ENCODE measurements at regions not wholly inside any gene's neighbourhood (a gene's known extent, or its start where the extent isn't known, plus 50 kb on each side); places are given as distances from the start of the nearest gene placed in this dataset.

DNA sequence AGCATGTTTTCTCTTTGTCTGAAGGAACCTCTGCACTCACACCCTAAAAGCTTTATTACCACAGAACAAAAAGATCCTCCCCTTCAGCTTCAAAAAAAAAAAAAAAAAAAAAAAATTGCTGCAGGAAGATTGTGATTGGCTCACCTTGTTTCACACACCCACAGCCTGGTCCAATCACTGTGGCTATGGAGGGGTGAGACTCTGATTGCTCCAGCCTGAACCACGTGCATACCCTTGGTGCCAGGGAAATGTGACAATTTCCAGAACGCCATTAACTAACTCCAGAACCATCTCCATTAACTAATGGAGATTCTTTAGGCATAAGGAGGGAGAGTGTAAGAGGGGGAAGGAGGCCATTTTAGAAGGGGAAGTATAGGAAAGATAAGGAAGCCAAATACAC, 106.5 kb upstream of the CRBN start:
- TF ChIP-seq, protein P1, sequence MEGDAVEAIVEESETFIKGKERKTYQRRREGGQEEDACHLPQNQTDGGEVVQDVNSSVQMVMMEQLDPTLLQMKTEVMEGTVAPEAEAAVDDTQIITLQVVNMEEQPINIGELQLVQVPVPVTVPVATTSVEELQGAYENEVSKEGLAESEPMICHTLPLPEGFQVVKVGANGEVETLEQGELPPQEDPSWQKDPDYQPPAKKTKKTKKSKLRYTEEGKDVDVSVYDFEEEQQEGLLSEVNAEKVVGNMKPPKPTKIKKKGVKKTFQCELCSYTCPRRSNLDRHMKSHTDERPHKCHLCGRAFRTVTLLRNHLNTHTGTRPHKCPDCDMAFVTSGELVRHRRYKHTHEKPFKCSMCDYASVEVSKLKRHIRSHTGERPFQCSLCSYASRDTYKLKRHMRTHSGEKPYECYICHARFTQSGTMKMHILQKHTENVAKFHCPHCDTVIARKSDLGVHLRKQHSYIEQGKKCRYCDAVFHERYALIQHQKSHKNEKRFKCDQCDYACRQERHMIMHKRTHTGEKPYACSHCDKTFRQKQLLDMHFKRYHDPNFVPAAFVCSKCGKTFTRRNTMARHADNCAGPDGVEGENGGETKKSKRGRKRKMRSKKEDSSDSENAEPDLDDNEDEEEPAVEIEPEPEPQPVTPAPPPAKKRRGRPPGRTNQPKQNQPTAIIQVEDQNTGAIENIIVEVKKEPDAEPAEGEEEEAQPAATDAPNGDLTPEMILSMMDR (IDR thresholded peaks at IDR 0.05; ENCODE audit: low read length, missing control alignments) = no peak
- H3K4me3 ChIP-seq (replicated peaks; ENCODE audit: low read depth, low read length) = no peak overlapping the region
- no peak for DNase-seq (ENCODE audit: low read depth)

DNA sequence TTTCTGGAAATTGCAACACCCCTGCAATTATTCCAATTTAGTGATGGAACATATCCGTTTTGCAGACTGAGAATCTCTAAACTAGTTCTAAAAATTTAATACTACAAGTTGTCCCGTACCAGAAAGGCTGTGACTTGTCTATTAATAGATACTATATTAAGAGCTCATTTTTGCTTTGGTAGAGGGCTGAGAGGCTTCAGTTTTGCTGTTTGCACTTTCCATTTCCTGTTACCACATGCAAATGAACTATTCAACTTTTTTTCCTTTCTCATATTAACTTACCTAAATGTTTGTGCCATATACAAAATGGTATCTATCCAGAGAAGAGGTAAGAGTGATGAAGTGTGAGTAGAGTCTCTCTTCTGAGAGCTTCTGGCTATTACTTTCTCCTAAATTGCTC, 101.5 kb upstream of the CRBN start:
- DNase-seq (ENCODE audit: low read depth) = no peak
- no peak overlapping the region for H3K4me3 ChIP-seq (replicated peaks; ENCODE audit: low read depth, low read length)
- TF ChIP-seq, protein P1 (IDR thresholded peaks at IDR 0.05; ENCODE audit: low read length, missing control alignments) = no peak

GRCh38 chr3:3280396-3280795, 100.9 kb upstream of the CRBN start:
- no peak for DNase-seq (ENCODE audit: low read depth)
- H3K4me3 ChIP-seq (replicated peaks; ENCODE audit: low read depth, low read length) = no peak overlapping the region
- TF ChIP-seq, protein P1 (IDR thresholded peaks at IDR 0.05; ENCODE audit: low read length, missing control alignments) = no peak

DNA sequence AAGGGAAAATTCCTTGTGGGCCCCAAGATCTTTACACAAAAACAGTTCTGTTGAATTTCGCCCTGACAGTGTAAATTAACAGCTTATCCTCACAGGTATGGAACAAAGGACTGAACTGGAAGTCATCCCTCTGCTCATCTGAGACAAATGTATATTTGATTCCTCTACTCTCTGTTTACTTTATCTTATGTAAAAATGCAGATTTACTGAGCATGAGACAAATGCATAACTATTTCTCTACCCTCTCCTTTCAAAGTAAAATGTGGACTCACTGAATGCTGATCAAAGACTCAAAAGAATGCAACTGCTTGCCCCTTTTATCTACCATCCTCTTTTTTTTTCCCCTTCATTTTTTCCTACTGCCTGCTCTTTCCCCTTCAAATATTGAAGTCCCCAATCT, 98.6 kb upstream of the CRBN start:
- DNase-seq (ENCODE audit: low read depth) = no peak
- H3K4me3 ChIP-seq (replicated peaks; ENCODE audit: low read depth, low read length) = no peak overlapping the region
- TF ChIP-seq, protein P1 (IDR thresholded peaks at IDR 0.05; ENCODE audit: low read length, missing control alignments) = no peak

GRCh38 chr3:3276630-3277029, 97.1 kb upstream of the CRBN start:
- H3K4me3 ChIP-seq (replicated peaks; ENCODE audit: low read depth, low read length) = no peak overlapping the region
- TF ChIP-seq, protein P1 (IDR thresholded peaks at IDR 0.05; ENCODE audit: low read length, missing control alignments) = no peak
- no peak for DNase-seq (ENCODE audit: low read depth)

- TF ChIP-seq, protein P1 (IDR thresholded peaks at IDR 0.05; ENCODE audit: low read length, missing control alignments) = no peak
- no peak overlapping the region for H3K4me3 ChIP-seq (replicated peaks; ENCODE audit: low read depth, low read length)
- DNase-seq (ENCODE audit: low read depth) = no peak
Measured at GRCh38 chr3:3264796-3265195, 85.3 kb upstream of the CRBN start.

DNA sequence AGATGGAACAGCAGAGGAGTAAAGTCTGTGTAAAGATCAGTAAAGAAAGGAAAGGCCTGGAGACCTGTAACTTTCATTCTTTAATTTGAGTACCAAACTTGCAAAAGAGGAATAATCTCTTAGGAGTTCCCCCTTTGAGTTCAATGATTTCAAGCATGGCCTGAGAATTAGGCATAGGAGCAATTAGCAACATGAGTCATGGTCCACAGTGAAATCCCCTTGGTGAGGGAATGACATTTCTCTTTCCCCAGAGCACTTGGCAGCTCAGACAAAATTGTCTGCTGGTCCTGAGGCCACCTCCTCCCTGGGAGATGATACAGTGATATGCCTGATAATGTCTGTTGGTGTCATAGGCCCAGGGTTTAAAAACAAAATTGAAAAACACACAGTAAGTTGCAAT, 81.4 kb upstream of the CRBN start:
- TF ChIP-seq, protein P1 (IDR thresholded peaks at IDR 0.05; ENCODE audit: low read length, missing control alignments) = no peak
- no peak overlapping the region for H3K4me3 ChIP-seq (replicated peaks; ENCODE audit: low read depth, low read length)
- no peak for DNase-seq (ENCODE audit: low read depth)
